ENCODE measurements at regions not wholly inside any gene's neighbourhood (a gene's known extent, or its start where the extent isn't known, plus 50 kb on each side); places are given as distances from the start of the nearest gene placed in this dataset.
"Not testable (repeated sequence)": the region's sequence is repeated elsewhere in the genome, so short reads cannot be mapped to it uniquely, and the experiment has no call there.

GRCh38 chr11:25766332-25767015, 565.5 kb upstream of the ANO3 start:
- no peak for DNase-seq (ENCODE audit: low read depth)

DNA sequence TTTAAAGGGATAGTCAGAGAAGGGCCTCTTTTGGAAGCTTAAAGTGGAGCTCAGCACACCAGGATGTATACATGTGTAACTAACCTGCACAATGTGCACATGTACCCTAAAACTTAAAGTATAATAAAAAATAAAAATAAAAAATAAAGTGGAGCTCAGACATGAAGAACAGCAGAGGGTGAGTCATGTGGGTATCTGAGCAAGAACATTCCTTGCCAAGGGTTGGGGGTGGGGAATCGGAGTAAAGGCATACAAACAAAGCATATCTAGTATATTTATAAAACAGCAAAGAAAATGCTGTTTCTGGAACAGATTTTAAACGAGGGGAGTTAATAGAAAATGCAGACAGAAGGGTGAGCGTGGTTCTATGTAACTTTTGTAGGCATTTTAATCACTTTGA, 562.6 kb upstream of the ANO3 start:
- DNase-seq (ENCODE audit: low read depth), result no peak

- no peak for DNase-seq (ENCODE audit: low read depth)
Measured at GRCh38 chr11:25771605-25772004, 560.3 kb upstream of the ANO3 start.

GRCh38 chr11:25775603-25776002, 556.3 kb upstream of the ANO3 start:
- no peak for DNase-seq (ENCODE audit: low read depth)

DNA sequence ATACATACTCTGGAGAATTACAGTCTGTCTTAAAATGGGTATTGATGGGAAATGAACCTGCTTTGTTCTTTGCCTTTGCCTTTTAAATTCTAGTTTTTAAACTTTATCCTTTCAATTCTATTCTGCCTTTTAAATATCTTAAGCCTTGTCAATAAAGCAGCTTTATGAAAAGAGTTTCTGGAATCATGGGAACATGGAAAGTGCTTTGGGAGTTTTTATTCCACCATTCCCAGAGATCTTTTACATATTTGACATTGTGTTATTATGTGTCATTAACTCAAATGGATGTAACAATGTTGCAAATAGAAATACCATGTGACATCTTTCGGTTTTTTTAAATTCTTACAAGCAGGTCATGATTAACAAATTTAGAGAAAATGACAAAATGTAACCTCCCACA, 555.7 kb upstream of the ANO3 start:
- no peak for DNase-seq (ENCODE audit: low read depth)

DNA sequence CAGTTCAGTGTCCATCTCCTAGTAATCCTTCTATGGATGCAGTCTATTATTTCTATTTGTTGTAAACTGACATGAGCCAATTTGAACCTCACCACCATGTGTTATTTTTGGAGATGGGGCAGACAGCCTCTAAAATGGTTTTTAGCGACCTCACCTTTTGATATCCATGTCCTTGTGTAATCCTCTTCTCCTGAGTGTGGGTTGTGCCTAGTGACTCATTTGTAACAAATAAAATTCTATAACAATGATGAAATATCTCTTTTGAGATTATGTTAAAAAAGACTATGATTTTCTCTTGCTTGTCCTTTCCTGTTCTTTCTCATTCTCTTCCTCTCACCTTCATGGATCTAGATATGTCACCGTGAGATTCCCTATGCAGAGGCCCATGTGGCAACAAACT, 554.6 kb upstream of the ANO3 start:
- DNase-seq (ENCODE audit: low read depth), result no peak

DNA sequence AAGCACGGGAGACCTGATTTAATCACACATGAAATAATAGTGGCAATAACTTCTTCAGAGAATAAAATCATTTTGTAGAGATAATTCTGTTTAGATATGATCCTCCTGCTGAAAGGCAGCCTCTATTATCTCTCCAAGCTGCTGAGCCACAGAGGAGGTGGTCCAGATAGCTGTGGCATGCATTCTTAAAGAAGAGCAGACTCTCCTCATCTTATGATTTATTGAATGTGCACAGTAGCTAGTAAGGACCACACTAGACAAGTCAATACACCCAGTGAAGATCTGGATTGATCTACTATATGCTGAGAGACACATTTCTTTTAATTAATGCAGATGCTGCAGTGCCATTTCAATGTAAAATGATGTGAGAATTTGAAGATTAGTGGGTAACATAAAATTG, 552.9 kb upstream of the ANO3 start:
- DNase-seq (ENCODE audit: low read depth), result no peak

DNA sequence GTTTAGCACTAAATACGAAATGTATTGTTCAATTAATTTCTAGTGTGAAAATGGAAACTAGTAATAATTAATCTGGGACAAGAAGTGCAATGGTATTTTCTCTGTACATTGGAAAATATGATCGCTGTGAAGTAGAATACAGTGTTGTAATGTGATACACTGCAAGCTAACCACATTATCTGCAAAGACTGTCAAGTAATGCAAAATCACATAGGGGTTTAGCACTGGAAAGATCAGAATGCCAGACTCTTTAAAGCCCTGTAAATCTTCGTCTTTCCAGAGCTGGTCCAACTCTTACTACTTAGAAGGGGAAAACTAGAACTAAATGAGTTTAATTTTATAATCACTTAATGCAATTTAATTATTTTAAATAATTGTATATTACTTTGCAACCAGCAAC, 544.5 kb upstream of the ANO3 start:
- no peak for DNase-seq (ENCODE audit: low read depth)

- no peak for DNase-seq (ENCODE audit: low read depth)
Measured at GRCh38 chr11:25790396-25790795, 541.5 kb upstream of the ANO3 start.

DNA sequence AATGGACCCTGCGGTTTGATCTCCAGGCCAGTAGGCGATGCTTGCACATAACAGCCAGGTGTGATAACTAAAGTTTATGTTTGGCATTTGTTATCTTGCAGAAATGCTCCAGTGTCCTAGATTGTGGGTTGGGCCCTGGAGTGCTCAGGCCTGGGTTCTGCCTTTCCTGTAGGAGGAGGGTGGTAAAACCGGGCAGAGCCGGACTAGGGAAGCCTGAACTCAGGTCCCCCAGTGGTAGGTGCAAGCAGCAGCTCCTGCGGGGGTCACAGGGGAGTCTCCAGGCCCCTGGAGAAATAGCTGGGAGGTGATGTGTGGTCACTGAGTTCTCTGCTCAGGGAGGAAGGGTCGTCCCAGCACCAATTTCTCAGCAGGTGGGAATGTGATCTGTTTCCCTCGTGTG, 538.3 kb upstream of the ANO3 start:
- DNase-seq (ENCODE audit: low read depth), result no peak

DNA sequence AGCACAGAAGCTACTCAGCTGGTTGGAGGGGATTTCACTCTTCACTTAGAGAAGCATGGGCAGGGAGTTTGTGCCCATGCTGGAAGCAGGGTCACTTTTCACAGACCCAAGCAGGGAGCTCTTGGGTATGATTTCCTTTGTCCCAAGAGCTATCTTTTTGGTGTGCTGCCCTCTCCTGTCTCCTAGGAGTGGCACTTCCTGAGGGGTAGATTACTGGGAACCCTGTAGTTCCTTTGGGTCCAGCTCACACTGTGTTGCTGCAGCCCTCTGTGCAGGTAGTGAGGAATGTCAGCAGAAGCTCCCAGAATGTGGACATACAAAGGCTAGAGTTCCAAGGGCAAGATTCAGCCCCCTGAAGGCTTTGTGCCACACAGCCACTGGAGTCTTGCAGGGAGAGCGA, 537.1 kb upstream of the ANO3 start:
- no peak for DNase-seq (ENCODE audit: low read depth)

- no peak for DNase-seq (ENCODE audit: low read depth)
Measured at GRCh38 chr11:25816411-25816810, 515.5 kb upstream of the ANO3 start.

- no peak for DNase-seq (ENCODE audit: low read depth)
Measured at GRCh38 chr11:25824688-25825087, 507.2 kb upstream of the ANO3 start.

GRCh38 chr11:25831485-25831884, 500.4 kb upstream of the ANO3 start:
- not testable (repeated sequence) for DNase-seq (ENCODE audit: low read depth)

DNA sequence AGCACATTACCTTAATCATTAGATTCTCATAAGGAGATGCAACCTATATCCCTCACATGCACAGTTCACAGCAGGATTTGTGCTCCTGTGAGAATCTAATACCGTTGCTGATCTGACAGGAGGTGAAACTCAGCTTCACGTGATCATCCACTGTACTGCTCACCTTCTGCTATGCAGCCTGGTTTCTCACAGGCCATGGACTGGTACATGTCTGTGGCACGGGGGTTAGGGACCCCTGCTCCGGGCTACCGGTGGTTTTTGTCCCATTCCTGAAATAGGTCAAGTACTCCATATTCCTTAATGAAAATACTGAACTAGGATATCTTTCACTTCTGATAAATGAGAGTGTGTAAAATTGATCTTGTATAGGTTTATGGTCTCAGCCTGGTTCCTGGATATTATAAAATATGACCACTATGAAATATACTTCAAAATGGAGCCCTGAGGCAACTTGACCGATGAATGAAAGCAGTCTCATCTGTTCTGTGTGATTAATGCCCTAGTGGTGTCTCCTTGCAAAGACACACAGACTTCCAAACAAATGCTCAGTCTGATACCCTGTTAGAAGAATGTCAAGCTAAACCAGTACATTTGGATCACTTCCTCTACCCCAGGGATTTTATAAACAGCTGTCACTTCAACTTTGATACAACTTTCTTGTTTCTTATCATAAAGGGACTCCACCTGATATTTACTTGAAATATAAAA, 492.9 kb upstream of the ANO3 start:
- no peak for DNase-seq (ENCODE audit: low read depth)

- DNase-seq (ENCODE audit: low read depth), result no peak
Measured at GRCh38 chr11:25844811-25845210, 487.1 kb upstream of the ANO3 start.

DNA sequence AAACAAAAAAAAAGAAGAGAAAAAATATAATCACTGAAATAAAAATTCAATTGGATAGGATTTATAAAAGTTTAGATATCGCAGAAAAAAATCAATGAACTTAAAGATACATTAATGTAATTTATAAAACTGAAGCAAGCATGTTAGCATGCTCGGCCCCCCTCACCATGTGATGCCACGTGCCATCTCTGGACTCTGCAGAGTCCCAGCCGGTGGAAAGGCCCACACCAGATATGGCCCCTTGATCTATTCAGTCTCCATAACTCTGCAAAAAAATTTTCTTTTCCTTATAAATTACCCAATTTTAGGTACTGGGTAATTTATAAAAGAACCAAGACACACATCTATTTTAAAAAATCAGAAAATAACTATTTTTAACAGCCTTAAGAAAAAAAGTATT, 476.0 kb upstream of the ANO3 start:
- DNase-seq (ENCODE audit: low read depth), result no peak

GRCh38 chr11:25859776-25860175, 472.2 kb upstream of the ANO3 start:
- DNase-seq (ENCODE audit: low read depth), result no peak

DNA sequence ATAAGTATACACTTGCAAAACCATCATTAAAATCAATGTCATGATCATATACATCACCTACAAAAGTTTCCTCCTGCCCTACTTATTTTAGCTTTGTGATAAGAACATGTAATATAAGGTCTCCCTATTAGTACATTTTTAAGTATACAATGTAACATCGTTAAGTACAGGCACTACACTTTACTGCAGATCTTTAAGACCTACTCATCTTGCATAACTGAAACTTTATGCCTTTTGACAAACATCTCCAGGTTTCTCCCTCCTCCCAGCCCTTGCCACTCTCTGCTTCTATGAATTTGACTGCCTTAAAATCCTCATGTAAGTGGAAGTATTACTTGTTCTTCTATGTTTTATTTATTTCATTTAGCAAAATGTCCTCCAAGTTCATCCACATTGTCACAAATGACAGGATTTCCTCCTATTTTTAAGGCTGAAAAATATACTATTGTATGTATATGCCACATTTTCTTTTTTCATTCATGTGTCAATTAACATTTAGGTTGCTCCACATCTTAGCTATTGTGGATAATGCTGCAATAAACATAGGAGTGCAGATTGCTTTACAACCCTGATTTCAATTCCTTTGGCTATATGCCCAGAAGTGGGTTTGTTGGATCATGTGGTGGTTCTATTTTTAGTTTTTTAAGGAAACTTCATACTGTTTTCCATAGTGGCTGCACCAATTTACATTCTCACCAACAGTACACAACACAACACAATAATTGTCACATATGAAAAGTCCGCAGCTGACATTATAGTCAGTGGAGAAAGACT, 471.1 kb upstream of the ANO3 start:
- no peak for DNase-seq (ENCODE audit: low read depth)

- no peak for DNase-seq (ENCODE audit: low read depth)
Measured at GRCh38 chr11:25862159-25862558, 469.8 kb upstream of the ANO3 start.

DNA sequence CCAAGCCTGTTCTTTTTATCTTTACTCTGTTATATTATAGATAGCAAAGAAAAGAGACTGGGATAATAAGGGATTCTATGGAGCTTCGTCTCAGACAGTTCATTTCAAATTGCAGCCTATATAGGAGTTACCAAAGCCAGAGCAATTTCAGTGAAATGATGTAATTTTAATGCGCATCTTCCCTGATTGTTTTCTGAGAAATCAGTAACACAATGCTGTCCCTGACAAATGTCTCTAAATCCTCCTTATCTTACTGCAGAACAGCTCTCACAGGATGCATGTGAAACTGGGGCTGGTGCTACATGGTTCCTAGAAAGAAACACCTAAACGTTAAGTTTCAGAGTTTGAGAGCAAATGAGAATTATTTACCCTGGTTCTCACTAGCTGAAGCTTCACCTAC, 467.9 kb upstream of the ANO3 start:
- no peak for DNase-seq (ENCODE audit: low read depth)

DNA sequence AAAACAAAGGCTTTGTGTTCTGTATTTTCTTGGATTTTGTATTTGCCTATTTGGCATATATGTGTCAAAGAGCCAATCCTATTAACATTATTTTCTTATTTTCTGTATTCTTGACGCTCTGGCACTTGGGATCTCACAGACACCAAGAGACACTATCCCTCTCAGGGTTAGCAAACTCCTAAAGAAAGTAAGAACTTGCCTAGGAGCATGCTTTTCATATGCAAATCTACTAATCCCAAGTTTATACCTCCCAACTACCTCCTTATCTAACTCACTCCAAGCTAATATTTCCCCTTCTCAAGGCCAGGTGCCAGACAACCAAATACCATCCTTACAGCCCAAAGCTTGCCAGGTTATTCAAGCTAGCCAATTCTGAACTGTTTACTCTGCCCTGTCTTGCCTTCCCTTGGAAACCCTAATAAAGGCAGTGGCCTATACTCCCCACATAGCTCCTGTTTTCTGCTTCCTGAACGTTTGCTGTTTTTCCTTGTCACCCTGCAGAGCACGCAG, 455.4 kb upstream of the ANO3 start:
- DNase-seq (ENCODE audit: low read depth), result no peak

DNA sequence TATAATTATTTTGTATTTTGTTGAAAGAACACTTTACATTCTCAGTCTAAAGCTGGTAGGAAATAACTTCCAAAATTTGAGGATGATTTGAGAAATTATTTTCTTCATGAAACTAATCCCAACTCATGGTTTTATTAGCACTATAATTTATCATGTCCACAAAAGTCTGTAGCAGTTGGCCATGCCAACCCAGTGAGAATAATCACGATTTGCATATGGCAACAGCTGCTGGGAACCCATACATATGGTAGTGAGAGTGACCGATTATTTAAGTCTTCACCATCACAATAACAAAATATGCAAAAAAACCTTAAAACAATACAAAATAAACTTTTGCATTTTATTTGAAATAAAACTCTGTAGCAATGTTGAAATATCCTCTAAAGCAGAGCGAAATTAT, 445.9 kb upstream of the ANO3 start:
- no peak for DNase-seq (ENCODE audit: low read depth)
